ENCODE measurements at regions not wholly inside any gene's neighbourhood (a gene's known extent, or its start where the extent isn't known, plus 50 kb on each side); places are given as distances from the start of the nearest gene placed in this dataset.

- H3K4me3 ChIP-seq (ENCODE audit: low read depth, poor library complexity, severe bottlenecking), result no peak overlapping the region
- intact Hi-C loops (cut with DNase I; ENCODE audit: low total_unique reads), result no loop called here
- TF ChIP-seq CTCF (IDR thresholded peaks at IDR 0.05), result no peak
- no peak for TF ChIP-seq POLR2A (IDR thresholded peaks at IDR 0.05)
- DNase-seq (ENCODE audit: low spot score in 2 of 2), result peak in 1 of 2 donors; percentile 49
- WGBS, 2 donors, result 89 to 93% methylated on average over 14 of the region's 14 CpGs
These were observed 131.8 kb upstream of the HS6ST1 start for GRCh38 chr2:128450211-128451024.

GRCh38 chr2:128451084-128452023, 132.7 kb upstream of the HS6ST1 start:
- intact Hi-C loops (cut with DNase I; ENCODE audit: low total_unique reads), result no loop called here
- peak in 1 of 2 donors; percentile 37 for DNase-seq (ENCODE audit: low spot score in 2 of 2)
- 93 to 95% methylated on average over 14 of the region's 15 CpGs for WGBS, 2 donors
- TF ChIP-seq CTCF (IDR thresholded peaks at IDR 0.05) (no peak), POLR2A (IDR thresholded peaks at IDR 0.05) (no peak)
- H3K4me3 ChIP-seq (ENCODE audit: low read depth, poor library complexity, severe bottlenecking), result no peak overlapping the region

GRCh38 chr2:128452024-128452411, 133.3 kb upstream of the HS6ST1 start:
- no peak for DNase-seq (ENCODE audit: low spot score in 2 of 2)
- WGBS, 2 donors, result 90 to 97% methylated on average over 1 of the region's 1 CpG
- H3K4me3 ChIP-seq (ENCODE audit: low read depth, poor library complexity, severe bottlenecking), result no peak overlapping the region
- intact Hi-C loops (cut with DNase I; ENCODE audit: low total_unique reads), result no loop called here
- no peak for TF ChIP-seq POLR2A (IDR thresholded peaks at IDR 0.05)
- TF ChIP-seq CTCF (IDR thresholded peaks at IDR 0.05), result no peak

DNA sequence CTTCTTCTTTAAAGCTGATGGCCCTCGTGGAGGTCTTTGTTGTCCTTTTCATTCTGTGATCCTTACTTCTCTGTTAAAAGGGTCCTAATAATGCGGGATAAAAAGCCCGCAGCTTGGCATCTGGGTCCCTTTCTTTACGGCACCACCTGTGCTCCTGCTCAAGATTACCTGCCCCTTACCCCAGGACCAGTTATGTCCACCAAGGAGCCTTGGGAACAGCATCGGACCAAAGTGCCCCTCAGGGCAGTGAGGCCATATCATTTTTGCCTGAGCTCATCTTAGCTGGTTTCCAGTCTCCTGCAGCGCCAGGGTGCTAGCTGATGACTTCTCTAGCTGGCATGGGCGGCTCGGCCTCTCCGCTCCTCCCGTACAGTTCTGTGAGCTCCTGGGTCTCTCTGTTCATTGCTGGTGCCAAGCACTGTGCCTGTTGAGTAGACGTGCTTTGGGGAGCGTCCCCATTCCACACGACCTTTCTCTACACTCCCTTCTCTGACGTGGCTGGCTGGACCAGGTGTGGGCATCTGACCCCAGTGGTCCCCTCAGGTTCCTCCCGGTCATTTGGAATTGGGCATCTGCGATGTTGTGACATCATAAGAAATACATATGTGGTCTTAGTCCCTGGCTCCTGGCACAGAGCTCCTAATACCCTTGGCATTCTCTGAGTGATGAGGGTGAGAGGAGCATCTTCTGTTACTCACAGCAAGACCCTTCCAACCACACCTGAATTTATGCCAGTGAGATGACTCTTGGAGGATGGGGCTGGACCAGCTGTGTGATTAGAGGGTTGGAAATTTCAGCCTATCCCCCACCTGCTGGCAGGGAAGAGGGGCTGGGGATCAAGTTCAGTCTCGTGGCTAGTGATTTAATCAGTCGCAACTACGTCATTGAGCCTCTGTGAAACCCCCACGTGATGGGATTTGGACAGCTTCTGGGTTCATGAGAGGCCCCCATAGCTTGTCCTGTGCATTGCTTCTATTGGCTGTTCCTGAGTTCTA, 134.2 kb upstream of the HS6ST1 start:
- TF ChIP-seq POLR2A (IDR thresholded peaks at IDR 0.05), result no peak
- TF ChIP-seq CTCF (IDR thresholded peaks at IDR 0.05), result no peak
- 92 to 94% methylated on average over 20 of the region's 20 CpGs for WGBS, 2 donors
- intact Hi-C loops (cut with DNase I; ENCODE audit: low total_unique reads), result no loop called here
- DNase-seq (ENCODE audit: low spot score in 2 of 2), result peak in 1 of 2 donors; percentile 53
- no peak overlapping the region for H3K4me3 ChIP-seq (ENCODE audit: low read depth, poor library complexity, severe bottlenecking)

Measured in lower leg skin (tissue), 4 donors.